GM12891 (cell line): ENCODE measurements at regions not wholly inside any gene's neighbourhood (a gene's known extent, or its start where the extent isn't known, plus 50 kb on each side); places are given as distances from the start of the nearest gene placed in this dataset.

Experiments used
- POLR2AphosphoS5 ChIP-seq: IDR thresholded peaks from 2 replicates; pipeline ENCODE4 v1.6.1; 2011; ENCODE audit warnings: low read depth, low read length, control low read depth
- TAF1 ChIP-seq: IDR thresholded peaks from 2 replicates; pipeline ENCODE4 v1.6.1; 2011; ENCODE audit warnings: low read depth, low read length, control low read depth

DNA sequence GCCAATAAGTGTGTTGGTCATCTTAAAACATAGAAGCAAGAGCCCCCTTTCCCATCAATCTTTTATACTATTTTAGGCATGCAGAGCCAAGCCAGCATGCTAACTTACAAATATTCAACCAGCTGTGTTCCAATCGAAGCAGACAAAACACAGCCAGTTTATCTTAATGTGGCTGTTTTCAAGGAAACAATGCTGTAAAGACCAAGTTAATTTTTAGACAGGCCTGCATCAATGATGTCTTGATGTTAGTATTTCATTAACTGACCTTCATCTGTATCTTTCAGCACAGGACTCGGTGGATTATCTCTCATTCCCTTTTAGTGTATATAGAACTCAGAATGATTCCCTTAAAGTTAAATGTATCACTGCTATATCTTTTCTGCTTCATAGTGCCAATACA is 262.0 kb upstream of the ZWINT start:
- TF ChIP-seq TAF1 (no peak), POLR2AphosphoS5 (no peak)
